HCT116 (cell line): ENCODE measurements at regions not wholly inside any gene's neighbourhood (a gene's known extent, or its start where the extent isn't known, plus 50 kb on each side); places are given as distances from the start of the nearest gene placed in this dataset.

Experiments
- CBX3 ChIP-seq: IDR thresholded peaks from 2 replicates; pipeline ENCODE4 v1.6.1; 2012; ENCODE audit warnings: low read depth
- CEBPB ChIP-seq: IDR thresholded peaks from 2 replicates; pipeline ENCODE4 v1.6.1; 2012; ENCODE audit warnings: low read depth
- EGR1 ChIP-seq: IDR thresholded peaks from 2 replicates; pipeline ENCODE4 v1.6.1; 2012; ENCODE audit warnings: low read depth
- EZH2 ChIP-seq: fragments of 200-600 bp; sonication (generic); IDR thresholded peaks from 2 replicates; pipeline ENCODE4 v1.6.1; 2017; ENCODE audit warnings: antibody characterized with exemption, mixed run types
- EZH2phosphoT487 ChIP-seq: fragments of 200-600 bp; IDR thresholded peaks from 2 replicates; pipeline ENCODE4 v1.6.1; 2018; ENCODE audit warnings: antibody characterized with exemption, borderline replicate concordance
- FOSL1 ChIP-seq: IDR thresholded peaks from 2 replicates; pipeline ENCODE4 v1.6.1; 2012; ENCODE audit warnings: low read depth
- JUND ChIP-seq: IDR thresholded peaks from 2 replicates; pipeline ENCODE4 v1.6.1; 2012
- POLR2A ChIP-seq: IDR thresholded peaks from 2 replicates; pipeline ENCODE4 v1.7.0; 2011; ENCODE audit warnings: borderline replicate concordance; ENCODE audit not compliant: insufficient read depth, insufficient read length; ENCODE audit errors: extremely low read depth
- POLR2AphosphoS5 ChIP-seq: IDR thresholded peaks from 2 replicates; pipeline ENCODE4 v1.6.1; 2011; ENCODE audit warnings: mild to moderate bottlenecking, low read depth, low read length, moderate library complexity
- SIN3A ChIP-seq: IDR thresholded peaks from 2 replicates; pipeline ENCODE4 v1.6.1; 2012; ENCODE audit warnings: low read depth
- SRF ChIP-seq: IDR thresholded peaks from 2 replicates; pipeline ENCODE4 v1.6.1; 2012; ENCODE audit warnings: low read depth
- TF ChIP-seq, protein P1 (sequence below), 3 experiments: fragments of 200-600 bp in 1 of 3; sonication (generic) in 1 of 3; IDR thresholded peaks in 2 of 3; conservative IDR thresholded peaks in 1 of 3; 2 replicates each; pipeline ENCODE4 v1.5.1; 2012 to 2017; ENCODE audit warnings: low read depth in 2 of 3, low read length in 2 of 3, antibody characterized with exemption in 1 of 3, borderline replicate concordance in 1 of 3, control low read depth in 1 of 3, mild to moderate bottlenecking in 1 of 3, mixed read lengths in 1 of 3, mixed run types in 1 of 3, moderate library complexity in 1 of 3; ENCODE audit not compliant: insufficient read depth in 1 of 3

DNA sequence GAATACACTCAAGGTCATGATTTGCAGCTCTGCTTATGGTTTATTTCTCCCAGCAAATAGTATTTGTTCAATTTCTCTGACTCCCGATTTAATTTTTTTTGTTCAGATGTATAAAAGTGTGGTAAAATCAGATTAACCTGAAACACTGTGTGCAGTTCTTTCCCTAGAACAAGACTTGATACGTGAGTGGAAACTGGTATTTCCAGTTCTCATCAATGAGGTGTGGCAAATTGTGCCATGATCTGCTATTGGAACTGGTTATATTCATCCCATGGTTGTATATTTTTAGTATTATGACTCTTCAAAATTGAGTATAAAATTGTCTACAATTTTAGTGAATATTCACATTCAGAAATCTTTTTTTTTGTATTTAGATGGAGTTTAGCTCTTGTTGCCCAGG is 76.8 kb upstream of the IVNS1ABP start:
- no peak for TF ChIP-seq POLR2A
- TF ChIP-seq, protein P1, sequence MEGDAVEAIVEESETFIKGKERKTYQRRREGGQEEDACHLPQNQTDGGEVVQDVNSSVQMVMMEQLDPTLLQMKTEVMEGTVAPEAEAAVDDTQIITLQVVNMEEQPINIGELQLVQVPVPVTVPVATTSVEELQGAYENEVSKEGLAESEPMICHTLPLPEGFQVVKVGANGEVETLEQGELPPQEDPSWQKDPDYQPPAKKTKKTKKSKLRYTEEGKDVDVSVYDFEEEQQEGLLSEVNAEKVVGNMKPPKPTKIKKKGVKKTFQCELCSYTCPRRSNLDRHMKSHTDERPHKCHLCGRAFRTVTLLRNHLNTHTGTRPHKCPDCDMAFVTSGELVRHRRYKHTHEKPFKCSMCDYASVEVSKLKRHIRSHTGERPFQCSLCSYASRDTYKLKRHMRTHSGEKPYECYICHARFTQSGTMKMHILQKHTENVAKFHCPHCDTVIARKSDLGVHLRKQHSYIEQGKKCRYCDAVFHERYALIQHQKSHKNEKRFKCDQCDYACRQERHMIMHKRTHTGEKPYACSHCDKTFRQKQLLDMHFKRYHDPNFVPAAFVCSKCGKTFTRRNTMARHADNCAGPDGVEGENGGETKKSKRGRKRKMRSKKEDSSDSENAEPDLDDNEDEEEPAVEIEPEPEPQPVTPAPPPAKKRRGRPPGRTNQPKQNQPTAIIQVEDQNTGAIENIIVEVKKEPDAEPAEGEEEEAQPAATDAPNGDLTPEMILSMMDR (IDR thresholded peaks at IDR 0.05 in 2 of 3, conservative IDR thresholded peaks at IDR 0.05 in 1 of 3; ENCODE audit: borderline replicate concordance in 1 of 3, insufficient read depth in 1 of 3, low read depth in 2 of 3, low read length in 2 of 3), result no peak
- no peak for TF ChIP-seq POLR2AphosphoS5
- no peak for TF ChIP-seq EGR1
- no peak for TF ChIP-seq FOSL1
- no peak for TF ChIP-seq JUND
- no peak for TF ChIP-seq EZH2
- no peak for TF ChIP-seq SRF
- no peak for TF ChIP-seq EZH2phosphoT487
- no peak for TF ChIP-seq CBX3
- no peak for TF ChIP-seq CEBPB
- no peak for TF ChIP-seq SIN3A
